Breast epithelium (tissue), 4 donors: ENCODE measurements at regions not wholly inside any gene's neighbourhood (a gene's known extent, or its start where the extent isn't known, plus 50 kb on each side); places are given as distances from the start of the nearest gene placed in this dataset.

Experiments used
- DNase-seq, 2 donors: peaks; one replicate each; pipeline ENCODE4 v3.0.0-alpha.2; 2019; ENCODE audit warnings: low spot score in 2 of 2
- H3K27ac ChIP-seq, 2 donors: fragments of 200-600 bp; sonication (generic) in 1 of 2; one replicate each; pipeline ENCODE4 v1.5.1; 2016 to 2019; ENCODE audit warnings: mild to moderate bottlenecking in 1 of 2
- H3K27me3 ChIP-seq, 2 donors: fragments of 200-600 bp; sonication (generic) in 1 of 2; one replicate each; pipeline versions ENCODE4 v1.5.1 to v1.6.0; 2017 to 2019; ENCODE audit warnings: control low read depth in 1 of 2, mild to moderate bottlenecking in 1 of 2
- H3K36me3 ChIP-seq: fragments of 200-600 bp; one replicate; pipeline ENCODE4 v1.5.1; 2019
- H3K4me1 ChIP-seq, 2 donors: fragments of 200-600 bp; sonication (generic); one replicate each; pipeline ENCODE4 v1.5.1; 2016 to 2019; ENCODE audit warnings: control low read depth in 1 of 2
- H3K4me3 ChIP-seq, 3 donors: fragments of 200-600 bp; sonication (generic); 1 replicate in 2 of 3; 2 replicates in 1 of 3; pipeline ENCODE4 v1.5.1; 2016 to 2019; ENCODE audit warnings: mild to moderate bottlenecking in 3 of 3, moderate library complexity in 2 of 3
- H3K9me3 ChIP-seq, 2 donors: fragments of 200-600 bp; sonication (generic) in 1 of 2; one replicate each; pipeline ENCODE4 v1.5.1; 2016 to 2019; ENCODE audit warnings: control low read depth in 1 of 2
- POLR2A ChIP-seq: fragments of 450-650 bp; IDR thresholded peaks from one replicate; pipeline ENCODE4 v1.6.1; 2016; ENCODE audit warnings: antibody characterized with exemption, mild to moderate bottlenecking, moderate library complexity
- POLR2AphosphoS5 ChIP-seq, 3 donors: sonication (generic); formaldehyde crosslinking; IDR thresholded peaks; one replicate each; pipeline ENCODE4 v1.6.1; 2017; ENCODE audit warnings: antibody characterized with exemption in 3 of 3
- intact Hi-C: fragments of 100-400 bp; cut with DNase I; formaldehyde crosslinking; loops from one replicate; pipeline ENCODE4 v1.15.1; 2023; ENCODE audit warnings: low total_unique reads
- TF ChIP-seq, protein P1 (sequence below), 3 donors: fragments of 450-650 bp; IDR thresholded peaks; one replicate each; pipeline ENCODE4 v1.5.1; 2016 to 2017; ENCODE audit warnings: antibody characterized with exemption in 3 of 3, mild to moderate bottlenecking in 3 of 3, moderate library complexity in 3 of 3

GRCh38 chr2:183656121-183656520 is 531.9 kb downstream of the NUP35 start:
- no peak overlapping the region for H3K4me3 ChIP-seq
- H3K27me3 ChIP-seq: no peaks in the 10 kb centered on the region
- DNase-seq: no peak
- peaks cover 4% of the 10 kb centered on the region for H3K36me3 ChIP-seq
- H3K9me3 ChIP-seq: no peaks in the 10 kb centered on the region
- intact Hi-C loops: no loop called here
- TF ChIP-seq, protein P1, sequence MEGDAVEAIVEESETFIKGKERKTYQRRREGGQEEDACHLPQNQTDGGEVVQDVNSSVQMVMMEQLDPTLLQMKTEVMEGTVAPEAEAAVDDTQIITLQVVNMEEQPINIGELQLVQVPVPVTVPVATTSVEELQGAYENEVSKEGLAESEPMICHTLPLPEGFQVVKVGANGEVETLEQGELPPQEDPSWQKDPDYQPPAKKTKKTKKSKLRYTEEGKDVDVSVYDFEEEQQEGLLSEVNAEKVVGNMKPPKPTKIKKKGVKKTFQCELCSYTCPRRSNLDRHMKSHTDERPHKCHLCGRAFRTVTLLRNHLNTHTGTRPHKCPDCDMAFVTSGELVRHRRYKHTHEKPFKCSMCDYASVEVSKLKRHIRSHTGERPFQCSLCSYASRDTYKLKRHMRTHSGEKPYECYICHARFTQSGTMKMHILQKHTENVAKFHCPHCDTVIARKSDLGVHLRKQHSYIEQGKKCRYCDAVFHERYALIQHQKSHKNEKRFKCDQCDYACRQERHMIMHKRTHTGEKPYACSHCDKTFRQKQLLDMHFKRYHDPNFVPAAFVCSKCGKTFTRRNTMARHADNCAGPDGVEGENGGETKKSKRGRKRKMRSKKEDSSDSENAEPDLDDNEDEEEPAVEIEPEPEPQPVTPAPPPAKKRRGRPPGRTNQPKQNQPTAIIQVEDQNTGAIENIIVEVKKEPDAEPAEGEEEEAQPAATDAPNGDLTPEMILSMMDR (IDR thresholded peaks at IDR 0.05): no peak
- no peak for TF ChIP-seq POLR2AphosphoS5 (IDR thresholded peaks at IDR 0.05)
- no peak for TF ChIP-seq POLR2A
- no peaks in the 10 kb centered on the region for H3K4me1 ChIP-seq
- no peak overlapping the region for H3K27ac ChIP-seq

- Histone ChIP-seq H3K4me3 (no peak overlapping the region), H3K36me3 (no peaks in the 10 kb centered on the region), H3K9me3 (no peaks in the 10 kb centered on the region), H3K4me1 (no peaks in the 10 kb centered on the region), H3K27ac (no peak overlapping the region), H3K27me3 (no peaks in the 10 kb centered on the region)
- TF ChIP-seq POLR2AphosphoS5 (IDR thresholded peaks at IDR 0.05) (no peak), POLR2A (no peak)
- TF ChIP-seq, protein P1 (IDR thresholded peaks at IDR 0.05): no peak
- intact Hi-C loops: no loop called here
- no peak for DNase-seq
These were observed 541.2 kb downstream of the NUP35 start for GRCh38 chr2:183665425-183665824.

- intact Hi-C loops: no loop called here
- no peaks in the 10 kb centered on the region for H3K4me1 ChIP-seq
- H3K4me3 ChIP-seq: no peak overlapping the region
- TF ChIP-seq POLR2A (no peak), POLR2AphosphoS5 (IDR thresholded peaks at IDR 0.05) (no peak)
- TF ChIP-seq, protein P1 (IDR thresholded peaks at IDR 0.05): no peak
- H3K9me3 ChIP-seq: no peaks in the 10 kb centered on the region
- no peak for DNase-seq
- no peaks in the 10 kb centered on the region for H3K36me3 ChIP-seq
- no peaks in the 10 kb centered on the region for H3K27me3 ChIP-seq
- no peak overlapping the region for H3K27ac ChIP-seq
These were observed 541.8 kb downstream of the NUP35 start for GRCh38 chr2:183666031-183666430.

GRCh38 chr2:183671233-183671632 is 547.0 kb downstream of the NUP35 start:
- H3K9me3 ChIP-seq: no peaks in the 10 kb centered on the region
- no peak overlapping the region for H3K4me3 ChIP-seq
- no peaks in the 10 kb centered on the region for H3K4me1 ChIP-seq
- H3K27ac ChIP-seq: no peak overlapping the region
- TF ChIP-seq POLR2AphosphoS5 (IDR thresholded peaks at IDR 0.05) (no peak), POLR2A (no peak)
- TF ChIP-seq, protein P1 (IDR thresholded peaks at IDR 0.05): no peak
- H3K27me3 ChIP-seq: no peaks in the 10 kb centered on the region
- H3K36me3 ChIP-seq: no peaks in the 10 kb centered on the region
- DNase-seq: no peak
- intact Hi-C loops: no loop called here

- no peaks in the 10 kb centered on the region for H3K27me3 ChIP-seq
- TF ChIP-seq POLR2AphosphoS5 (IDR thresholded peaks at IDR 0.05) (no peak), POLR2A (no peak)
- TF ChIP-seq, protein P1 (IDR thresholded peaks at IDR 0.05): no peak
- no peaks in the 10 kb centered on the region for H3K4me1 ChIP-seq
- H3K27ac ChIP-seq: no peak overlapping the region
- H3K4me3 ChIP-seq: no peak overlapping the region
- intact Hi-C loops: no loop called here
- DNase-seq: no peak
- H3K9me3 ChIP-seq: peaks cover 0 to under 1% of the 10 kb centered on the region in 2 donors
- no peaks in the 10 kb centered on the region for H3K36me3 ChIP-seq
These were observed 554.7 kb downstream of the NUP35 start for GRCh38 chr2:183678908-183679307.
